Calu3 (cell line): ENCODE measurements at regions not wholly inside any gene's neighbourhood (a gene's known extent, or its start where the extent isn't known, plus 50 kb on each side); places are given as distances from the start of the nearest gene placed in this dataset.

Source experiments
- BruUV-seq: library from RNA; stranded (reverse); fragments of 400-500 nt; replicated peaks from 2 replicates; lab custom pipeline; 2021; lab: Mats Ljungman, UMichigan
- CTCF ChIA-PET: fragments of 300-600 bp; sonication (Branson Sonifier 250); formaldehyde crosslinking; loops from one replicate; lab custom pipeline; 2022; ENCODE audit warnings: antibody characterized with exemption; lab: Charles Lee
- DNase-seq: peaks from one replicate; pipeline ENCODE4 v3.0.0; 2022
- H3K27ac Mint-ChIP-seq: one replicate; pipeline ENCODE4 v1.8.0; 2022; ENCODE audit warnings: mixed read lengths; ENCODE audit not compliant: unreplicated experiment
- H3K27me3 Mint-ChIP-seq: one replicate; pipeline ENCODE4 v1.8.0; 2022; ENCODE audit warnings: mixed read lengths; ENCODE audit not compliant: unreplicated experiment
- H3K36me3 Mint-ChIP-seq: one replicate; pipeline ENCODE4 v1.8.0; 2022; ENCODE audit warnings: mild to moderate bottlenecking, moderate library complexity, mixed read lengths; ENCODE audit not compliant: insufficient read depth, unreplicated experiment
- H3K4me1 Mint-ChIP-seq: one replicate; pipeline ENCODE4 v1.8.0; 2022; ENCODE audit warnings: mild to moderate bottlenecking, low read depth, mixed read lengths; ENCODE audit not compliant: unreplicated experiment
- H3K4me3 Mint-ChIP-seq: one replicate; pipeline ENCODE4 v1.8.0; 2022; ENCODE audit warnings: mild to moderate bottlenecking, low read depth, moderate library complexity, mixed read lengths; ENCODE audit not compliant: unreplicated experiment
- H3K9me3 Mint-ChIP-seq: one replicate; pipeline ENCODE4 v1.8.0; 2022; ENCODE audit warnings: low read depth, mixed read lengths; ENCODE audit not compliant: unreplicated experiment
- intact Hi-C: fragments of 100-400 bp; cut with micrococcal nuclease; formaldehyde crosslinking; loops from one replicate; pipeline ENCODE4 v1.10.0; 2022; ENCODE audit not compliant: unreplicated experiment
- TF ChIP-seq, protein P1 (sequence below): fragments of 200-600 bp; IDR thresholded peaks from one replicate; pipeline ENCODE4 v1.8.0; 2022; ENCODE audit warnings: antibody characterized with exemption; ENCODE audit not compliant: unreplicated experiment

DNA sequence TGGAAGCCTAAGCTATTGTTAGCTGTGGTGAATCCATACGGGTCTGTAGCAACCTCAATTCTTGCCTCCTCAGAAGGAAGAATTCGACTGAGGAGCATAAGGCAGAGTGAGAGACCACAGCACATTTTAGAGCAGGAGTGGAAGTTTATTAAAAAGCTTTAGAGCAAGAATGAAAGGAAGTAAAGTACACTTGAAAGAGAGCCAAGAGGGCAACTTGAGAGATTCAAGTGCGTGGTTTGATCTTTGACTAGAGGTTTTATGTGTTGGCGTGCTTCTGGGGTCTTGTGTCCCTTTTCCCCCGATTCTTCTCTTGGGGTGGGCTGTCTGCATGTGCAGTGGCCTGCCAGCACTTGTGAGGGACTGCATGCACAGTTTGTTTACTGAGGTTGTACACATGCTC lies 880.6 kb upstream of the INTU start:
- BruUV-seq = no TSS peak
- no peaks in the 10 kb centered on the region for H3K4me1 Mint-ChIP-seq
- no peaks in the 10 kb centered on the region for H3K27me3 Mint-ChIP-seq
- CTCF ChIA-PET = no interaction called here
- H3K36me3 Mint-ChIP-seq = no peaks in the 10 kb centered on the region
- no peaks in the 10 kb centered on the region for H3K9me3 Mint-ChIP-seq
- H3K4me3 Mint-ChIP-seq = no peak overlapping the region
- H3K27ac Mint-ChIP-seq = no peak overlapping the region
- intact Hi-C loops = no loop called here
- DNase-seq = no peak
- TF ChIP-seq, protein P1, sequence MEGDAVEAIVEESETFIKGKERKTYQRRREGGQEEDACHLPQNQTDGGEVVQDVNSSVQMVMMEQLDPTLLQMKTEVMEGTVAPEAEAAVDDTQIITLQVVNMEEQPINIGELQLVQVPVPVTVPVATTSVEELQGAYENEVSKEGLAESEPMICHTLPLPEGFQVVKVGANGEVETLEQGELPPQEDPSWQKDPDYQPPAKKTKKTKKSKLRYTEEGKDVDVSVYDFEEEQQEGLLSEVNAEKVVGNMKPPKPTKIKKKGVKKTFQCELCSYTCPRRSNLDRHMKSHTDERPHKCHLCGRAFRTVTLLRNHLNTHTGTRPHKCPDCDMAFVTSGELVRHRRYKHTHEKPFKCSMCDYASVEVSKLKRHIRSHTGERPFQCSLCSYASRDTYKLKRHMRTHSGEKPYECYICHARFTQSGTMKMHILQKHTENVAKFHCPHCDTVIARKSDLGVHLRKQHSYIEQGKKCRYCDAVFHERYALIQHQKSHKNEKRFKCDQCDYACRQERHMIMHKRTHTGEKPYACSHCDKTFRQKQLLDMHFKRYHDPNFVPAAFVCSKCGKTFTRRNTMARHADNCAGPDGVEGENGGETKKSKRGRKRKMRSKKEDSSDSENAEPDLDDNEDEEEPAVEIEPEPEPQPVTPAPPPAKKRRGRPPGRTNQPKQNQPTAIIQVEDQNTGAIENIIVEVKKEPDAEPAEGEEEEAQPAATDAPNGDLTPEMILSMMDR = no peak

DNA sequence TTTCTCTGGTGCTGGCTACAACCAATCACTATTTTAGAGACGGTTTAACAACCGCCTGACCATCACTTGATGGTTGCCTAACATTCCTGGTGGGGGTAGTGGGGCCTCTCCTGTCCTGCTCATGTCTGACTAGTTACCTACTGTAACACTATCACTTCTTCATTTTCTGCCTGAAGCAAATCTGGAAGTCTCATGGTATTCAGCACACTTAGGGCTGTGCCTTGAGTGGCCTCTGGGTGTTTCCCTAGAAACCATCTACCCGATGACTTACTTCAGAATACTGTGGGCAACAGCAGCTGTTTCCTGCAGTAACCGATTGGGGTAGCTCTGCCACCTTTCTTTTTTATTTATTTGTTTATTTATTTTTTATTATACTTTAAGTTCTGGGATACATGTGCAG lies 880.1 kb upstream of the INTU start:
- Mint-ChIP-seq H3K36me3 (no peaks in the 10 kb centered on the region), H3K27ac (no peak overlapping the region), H3K4me1 (no peaks in the 10 kb centered on the region), H3K4me3 (no peak overlapping the region), H3K27me3 (no peaks in the 10 kb centered on the region), H3K9me3 (no peaks in the 10 kb centered on the region)
- DNase-seq = no peak
- TF ChIP-seq, protein P1 = no peak
- intact Hi-C loops = no loop called here
- no TSS peak for BruUV-seq
- CTCF ChIA-PET = no interaction called here

DNA sequence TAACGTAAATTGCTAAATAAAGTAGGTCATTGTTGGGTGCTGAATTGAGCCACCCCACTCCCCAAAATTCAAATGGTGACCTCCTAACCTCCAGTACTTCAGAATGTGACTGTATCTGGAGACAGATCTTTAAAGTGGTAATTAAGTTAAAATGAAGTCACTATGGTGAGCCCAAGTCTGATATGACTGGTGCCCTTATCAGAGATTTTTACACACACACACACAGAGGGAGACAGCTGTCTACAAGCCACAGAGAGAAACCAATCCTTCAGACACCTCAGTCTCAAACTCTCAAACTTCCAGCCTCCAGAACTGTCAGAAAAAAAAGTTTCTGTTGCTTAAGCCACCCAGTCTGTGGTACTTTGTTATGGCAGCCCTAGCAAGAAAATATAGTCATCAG lies 879.2 kb upstream of the INTU start:
- no peaks in the 10 kb centered on the region for H3K4me1 Mint-ChIP-seq
- no peak overlapping the region for H3K27ac Mint-ChIP-seq
- CTCF ChIA-PET = no interaction called here
- no peaks in the 10 kb centered on the region for H3K9me3 Mint-ChIP-seq
- no TSS peak for BruUV-seq
- no peak overlapping the region for H3K4me3 Mint-ChIP-seq
- intact Hi-C loops = no loop called here
- DNase-seq = no peak
- TF ChIP-seq, protein P1 = no peak
- H3K27me3 Mint-ChIP-seq = no peaks in the 10 kb centered on the region
- no peaks in the 10 kb centered on the region for H3K36me3 Mint-ChIP-seq

DNA sequence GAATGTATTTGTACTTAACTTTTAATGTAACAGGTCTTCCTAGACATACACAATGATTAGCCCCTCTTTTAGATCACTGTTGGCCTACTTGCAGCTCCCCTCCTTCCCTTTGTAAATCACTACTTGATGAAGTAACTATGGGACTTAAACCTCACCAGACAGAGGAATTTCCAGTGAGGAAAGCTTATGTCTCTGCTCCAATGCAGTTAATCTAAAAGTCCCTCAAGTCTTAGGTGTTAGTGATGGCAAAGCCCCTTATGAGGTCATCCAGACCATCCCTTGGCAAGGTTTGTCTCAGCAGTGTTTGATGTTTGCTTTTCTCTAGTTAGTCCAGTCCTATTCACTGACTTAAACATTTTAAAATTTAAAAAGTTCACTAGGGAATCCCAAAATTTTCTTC lies 877.3 kb upstream of the INTU start:
- intact Hi-C loops = no loop called here
- H3K4me3 Mint-ChIP-seq = no peak overlapping the region
- no peak overlapping the region for H3K27ac Mint-ChIP-seq
- BruUV-seq = no TSS peak
- DNase-seq = no peak
- no peaks in the 10 kb centered on the region for H3K4me1 Mint-ChIP-seq
- CTCF ChIA-PET = no interaction called here
- H3K27me3 Mint-ChIP-seq = no peaks in the 10 kb centered on the region
- no peaks in the 10 kb centered on the region for H3K36me3 Mint-ChIP-seq
- TF ChIP-seq, protein P1 = no peak
- H3K9me3 Mint-ChIP-seq = no peaks in the 10 kb centered on the region
